GM12874 (cell line): ENCODE measurements at regions not wholly inside any gene's neighbourhood (a gene's known extent, or its start where the extent isn't known, plus 50 kb on each side); places are given as distances from the start of the nearest gene placed in this dataset.

Experiments used
- TF ChIP-seq, protein P1 (sequence below): IDR thresholded peaks from 2 replicates; pipeline ENCODE4 v1.5.1; 2011; ENCODE audit warnings: low read depth, mild to moderate bottlenecking, control low read depth, low read length, moderate library complexity; ENCODE audit not compliant: insufficient read depth

DNA sequence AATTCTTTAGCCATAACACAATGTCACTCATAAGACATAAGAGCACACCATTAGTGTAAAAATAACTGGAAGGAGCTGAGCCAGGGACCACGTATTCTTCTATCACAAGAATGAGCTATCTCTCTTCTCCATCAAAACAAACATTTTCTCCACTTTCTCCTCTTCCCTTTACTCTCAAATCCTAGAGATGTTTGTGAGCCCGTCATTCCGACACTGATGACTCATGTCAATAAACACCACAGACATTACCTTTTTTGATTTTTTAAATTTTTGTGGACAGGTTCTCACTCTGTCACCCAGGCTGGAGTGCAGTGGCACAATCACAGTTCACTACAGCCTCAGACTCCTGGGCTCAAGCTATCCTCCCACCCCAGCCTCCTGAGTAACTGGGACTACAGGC lies 86.6 kb downstream of the MEX3B start:
- TF ChIP-seq, protein P1, sequence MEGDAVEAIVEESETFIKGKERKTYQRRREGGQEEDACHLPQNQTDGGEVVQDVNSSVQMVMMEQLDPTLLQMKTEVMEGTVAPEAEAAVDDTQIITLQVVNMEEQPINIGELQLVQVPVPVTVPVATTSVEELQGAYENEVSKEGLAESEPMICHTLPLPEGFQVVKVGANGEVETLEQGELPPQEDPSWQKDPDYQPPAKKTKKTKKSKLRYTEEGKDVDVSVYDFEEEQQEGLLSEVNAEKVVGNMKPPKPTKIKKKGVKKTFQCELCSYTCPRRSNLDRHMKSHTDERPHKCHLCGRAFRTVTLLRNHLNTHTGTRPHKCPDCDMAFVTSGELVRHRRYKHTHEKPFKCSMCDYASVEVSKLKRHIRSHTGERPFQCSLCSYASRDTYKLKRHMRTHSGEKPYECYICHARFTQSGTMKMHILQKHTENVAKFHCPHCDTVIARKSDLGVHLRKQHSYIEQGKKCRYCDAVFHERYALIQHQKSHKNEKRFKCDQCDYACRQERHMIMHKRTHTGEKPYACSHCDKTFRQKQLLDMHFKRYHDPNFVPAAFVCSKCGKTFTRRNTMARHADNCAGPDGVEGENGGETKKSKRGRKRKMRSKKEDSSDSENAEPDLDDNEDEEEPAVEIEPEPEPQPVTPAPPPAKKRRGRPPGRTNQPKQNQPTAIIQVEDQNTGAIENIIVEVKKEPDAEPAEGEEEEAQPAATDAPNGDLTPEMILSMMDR: no peak

DNA sequence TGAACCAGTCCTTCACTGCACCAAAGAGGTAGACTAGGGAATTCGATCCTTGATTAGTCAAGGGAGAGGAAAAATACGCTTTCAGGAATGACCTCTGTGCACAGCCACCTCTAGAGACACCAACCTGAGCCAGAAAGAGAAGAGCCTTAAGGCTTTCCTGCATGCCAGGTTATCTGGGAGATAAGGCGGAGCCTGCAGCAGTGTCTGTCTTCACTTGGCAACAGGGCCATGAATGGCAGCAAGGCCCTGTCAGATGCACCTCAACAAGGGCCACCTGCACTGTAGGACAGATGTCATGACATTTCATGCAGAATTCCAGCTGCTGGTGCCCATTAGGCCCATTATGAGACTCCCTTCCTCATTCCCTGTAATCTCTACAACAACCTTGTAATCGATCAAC lies 88.1 kb downstream of the MEX3B start:
- TF ChIP-seq, protein P1: no peak

DNA sequence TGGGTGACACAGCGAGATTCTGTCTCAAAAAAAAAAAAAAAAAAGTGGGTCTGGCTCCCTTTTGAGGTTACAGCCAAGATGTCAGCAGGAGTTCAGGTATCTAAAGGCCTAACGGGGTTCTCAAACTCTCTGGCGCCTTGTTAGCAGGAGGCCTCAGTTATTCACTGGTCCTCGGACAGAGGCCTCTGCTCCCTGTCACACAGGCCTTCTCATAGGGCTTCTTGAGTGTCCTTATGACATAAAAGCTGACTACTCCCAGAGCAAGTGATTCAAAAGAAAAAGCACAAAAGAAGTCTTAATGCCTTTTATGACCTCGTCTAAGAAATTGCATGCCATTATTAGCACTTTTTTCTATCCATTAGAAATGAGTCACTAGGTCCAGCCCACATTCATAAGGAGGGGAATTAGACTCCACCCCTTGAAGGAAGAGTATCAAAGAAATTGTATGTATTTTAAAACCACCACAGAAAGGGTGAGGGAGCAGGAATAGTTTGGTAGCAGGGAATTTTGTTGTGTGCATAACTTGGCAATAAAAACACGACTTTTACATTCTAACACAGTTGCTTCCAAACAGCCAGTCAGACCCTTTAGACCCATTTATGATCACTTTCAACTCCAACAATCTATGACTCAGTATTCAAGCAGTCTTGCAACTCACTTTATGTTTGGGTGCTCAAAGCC lies 90.3 kb downstream of the MEX3B start:
- TF ChIP-seq, protein P1: no peak

DNA sequence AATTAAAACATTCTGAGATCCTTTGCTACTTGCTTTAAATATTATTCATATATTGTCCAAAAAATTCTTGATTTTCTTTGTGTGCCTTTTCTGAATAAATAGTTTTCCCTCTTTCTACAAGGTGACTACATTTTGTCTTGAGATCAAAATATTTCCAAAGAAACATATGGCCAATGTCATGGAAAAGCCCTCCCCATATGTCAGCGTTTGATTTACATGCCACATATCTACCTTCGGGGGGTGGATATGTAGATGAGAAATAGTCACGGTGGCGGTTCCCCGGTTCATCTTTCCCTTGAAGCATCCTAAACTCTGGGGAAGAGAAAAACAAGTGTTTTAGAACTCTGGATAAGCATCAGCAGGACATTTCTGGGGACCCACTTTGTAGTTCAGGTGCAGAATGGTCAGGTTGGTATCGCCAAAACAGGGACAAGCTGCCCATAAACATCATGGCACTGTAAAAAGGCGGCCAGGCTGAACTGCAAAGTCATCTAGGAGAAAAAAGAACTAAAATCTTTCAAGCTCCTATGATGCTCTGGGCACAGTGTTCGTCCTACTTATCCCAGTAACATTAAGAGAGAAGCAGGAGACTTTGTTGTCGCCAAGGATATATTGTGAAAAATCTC lies 91.5 kb downstream of the MEX3B start:
- TF ChIP-seq, protein P1: no peak

DNA sequence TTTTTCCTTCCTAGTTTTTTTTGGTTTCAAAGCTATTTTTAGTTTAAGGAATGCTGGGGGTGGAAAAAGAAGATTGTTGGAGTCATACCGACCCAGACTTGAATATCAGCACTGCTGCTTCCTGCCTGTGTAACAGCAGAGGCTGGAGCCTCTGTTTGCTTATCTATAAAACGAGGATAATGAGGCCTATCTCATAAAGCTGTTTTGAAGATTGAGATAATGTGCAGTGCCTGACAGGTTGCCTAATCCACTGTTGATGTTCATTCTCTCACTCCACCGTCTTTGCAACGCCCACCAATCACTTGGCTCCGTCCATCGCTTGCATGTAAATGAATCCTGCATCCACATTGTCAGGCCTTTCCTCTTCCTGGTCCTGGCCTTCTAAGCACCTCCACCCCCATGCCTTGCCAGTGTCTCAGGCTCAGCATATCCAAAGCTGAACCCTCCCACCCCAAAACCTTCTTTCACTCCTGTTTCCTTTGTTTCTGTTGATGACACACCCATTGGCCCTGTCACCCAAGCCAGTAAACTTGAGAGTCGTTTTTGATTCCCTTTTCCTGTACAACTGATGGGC lies 94.9 kb downstream of the MEX3B start:
- TF ChIP-seq, protein P1: no peak

DNA sequence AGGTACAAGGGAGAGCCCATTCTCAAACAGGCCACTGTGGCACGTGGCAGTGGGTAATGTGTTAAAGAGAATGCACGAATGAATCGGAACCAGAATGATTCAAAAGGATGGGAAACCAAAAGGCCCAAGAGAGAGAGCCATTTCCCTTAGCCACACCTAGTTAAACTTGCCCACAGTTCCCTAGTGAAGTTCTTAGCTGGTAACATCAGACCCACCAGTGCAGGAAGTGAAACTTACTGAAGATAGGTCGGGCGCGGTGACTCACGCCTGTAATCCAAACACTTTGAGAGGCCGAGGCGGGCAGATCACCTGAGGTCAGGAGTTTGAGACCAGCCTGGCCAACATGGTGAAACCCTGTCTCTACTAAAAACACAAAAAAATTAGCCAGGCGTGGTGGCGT lies 97.1 kb downstream of the MEX3B start:
- TF ChIP-seq, protein P1: no peak

DNA sequence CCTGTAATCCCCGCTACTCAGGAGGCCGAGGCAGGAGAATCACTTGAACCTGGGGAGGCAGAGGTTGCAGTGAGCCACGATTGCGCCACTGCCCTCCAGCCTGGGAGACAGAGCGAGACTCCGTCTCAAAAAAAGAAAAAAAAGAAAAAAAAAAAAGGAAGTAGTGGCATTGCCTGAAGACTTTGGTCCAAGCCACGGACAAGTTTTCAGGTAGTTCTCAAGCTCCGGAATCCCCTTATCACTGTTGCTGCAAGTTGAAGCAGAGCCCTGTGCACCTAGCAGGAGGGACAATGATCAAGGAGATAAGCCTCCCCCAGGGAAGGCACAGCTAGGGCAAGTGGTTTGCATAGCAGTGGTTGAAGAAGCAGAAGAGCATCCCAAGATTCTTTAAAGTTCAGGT lies 97.6 kb downstream of the MEX3B start:
- TF ChIP-seq, protein P1: no peak
